ENCODE measurements at regions not wholly inside any gene's neighbourhood (a gene's known extent, or its start where the extent isn't known, plus 50 kb on each side); places are given as distances from the start of the nearest gene placed in this dataset.

DNA sequence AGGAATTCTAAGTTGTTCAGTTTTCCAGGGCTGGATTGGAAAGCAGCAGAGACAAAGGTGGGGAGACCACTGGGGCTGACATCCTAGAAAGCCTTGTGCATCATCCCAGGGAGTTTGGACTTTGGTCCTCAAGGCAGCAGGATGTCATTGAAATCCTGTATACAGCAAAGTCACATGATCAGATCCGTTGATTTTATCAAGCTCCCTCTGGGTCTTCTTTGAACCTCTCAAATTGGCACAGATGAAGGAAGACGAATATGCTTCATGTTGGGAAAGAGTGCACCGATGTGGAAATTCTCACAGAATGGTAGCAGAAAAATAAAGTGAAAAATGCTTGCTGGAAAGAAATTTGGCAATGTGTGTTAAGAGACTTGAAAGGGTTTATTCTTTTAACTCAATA, 149.8 kb upstream of the TMTC4 start:
- no peaks in the 10 kb centered on the region for H3K27me3 ChIP-seq (ENCODE audit: control insufficient read depth, insufficient read depth, low read length)
- CTCF ChIA-PET: no interaction called here
- TF ChIP-seq, protein P1, sequence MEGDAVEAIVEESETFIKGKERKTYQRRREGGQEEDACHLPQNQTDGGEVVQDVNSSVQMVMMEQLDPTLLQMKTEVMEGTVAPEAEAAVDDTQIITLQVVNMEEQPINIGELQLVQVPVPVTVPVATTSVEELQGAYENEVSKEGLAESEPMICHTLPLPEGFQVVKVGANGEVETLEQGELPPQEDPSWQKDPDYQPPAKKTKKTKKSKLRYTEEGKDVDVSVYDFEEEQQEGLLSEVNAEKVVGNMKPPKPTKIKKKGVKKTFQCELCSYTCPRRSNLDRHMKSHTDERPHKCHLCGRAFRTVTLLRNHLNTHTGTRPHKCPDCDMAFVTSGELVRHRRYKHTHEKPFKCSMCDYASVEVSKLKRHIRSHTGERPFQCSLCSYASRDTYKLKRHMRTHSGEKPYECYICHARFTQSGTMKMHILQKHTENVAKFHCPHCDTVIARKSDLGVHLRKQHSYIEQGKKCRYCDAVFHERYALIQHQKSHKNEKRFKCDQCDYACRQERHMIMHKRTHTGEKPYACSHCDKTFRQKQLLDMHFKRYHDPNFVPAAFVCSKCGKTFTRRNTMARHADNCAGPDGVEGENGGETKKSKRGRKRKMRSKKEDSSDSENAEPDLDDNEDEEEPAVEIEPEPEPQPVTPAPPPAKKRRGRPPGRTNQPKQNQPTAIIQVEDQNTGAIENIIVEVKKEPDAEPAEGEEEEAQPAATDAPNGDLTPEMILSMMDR (IDR thresholded peaks at IDR 0.05; ENCODE audit: insufficient read depth, low read depth, low read length): no peak
- POLR2A ChIA-PET: no interaction called here
- H3K36me3 ChIP-seq (ENCODE audit: control insufficient read depth, insufficient read depth, low read length): no peaks in the 10 kb centered on the region
- no peak for DNase-seq (ENCODE audit: low read depth)
- no peak overlapping the region for H3K4me3 ChIP-seq (ENCODE audit: low read depth, low read length)

DNA sequence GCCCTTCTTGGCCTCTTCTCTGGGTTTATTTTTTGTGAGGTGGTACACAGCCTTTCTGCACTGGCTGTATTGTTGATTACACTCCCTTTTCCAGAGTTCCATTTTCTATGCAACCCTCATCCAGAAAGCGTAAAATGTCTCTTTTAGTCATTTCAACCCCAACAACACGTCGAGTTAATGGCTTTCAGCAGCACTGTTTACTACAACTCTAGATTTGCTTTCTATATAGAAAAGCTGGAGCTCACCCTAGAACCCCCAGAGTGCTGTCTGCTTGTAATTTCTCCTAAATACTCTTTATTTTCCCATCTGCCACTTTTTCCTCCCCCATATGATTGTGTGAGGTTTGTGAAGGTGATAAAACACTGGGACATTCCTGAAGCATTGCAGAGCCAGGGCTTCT, 148.9 kb upstream of the TMTC4 start:
- POLR2A ChIA-PET: no interaction called here
- CTCF ChIA-PET: no interaction called here
- TF ChIP-seq, protein P1 (IDR thresholded peaks at IDR 0.05; ENCODE audit: insufficient read depth, low read depth, low read length): no peak
- Histone ChIP-seq H3K27me3 (ENCODE audit: control insufficient read depth, insufficient read depth, low read length) (no peaks in the 10 kb centered on the region), H3K36me3 (ENCODE audit: control insufficient read depth, insufficient read depth, low read length) (no peaks in the 10 kb centered on the region), H3K4me3 (ENCODE audit: low read depth, low read length) (no peak overlapping the region)
- no peak for DNase-seq (ENCODE audit: low read depth)

DNA sequence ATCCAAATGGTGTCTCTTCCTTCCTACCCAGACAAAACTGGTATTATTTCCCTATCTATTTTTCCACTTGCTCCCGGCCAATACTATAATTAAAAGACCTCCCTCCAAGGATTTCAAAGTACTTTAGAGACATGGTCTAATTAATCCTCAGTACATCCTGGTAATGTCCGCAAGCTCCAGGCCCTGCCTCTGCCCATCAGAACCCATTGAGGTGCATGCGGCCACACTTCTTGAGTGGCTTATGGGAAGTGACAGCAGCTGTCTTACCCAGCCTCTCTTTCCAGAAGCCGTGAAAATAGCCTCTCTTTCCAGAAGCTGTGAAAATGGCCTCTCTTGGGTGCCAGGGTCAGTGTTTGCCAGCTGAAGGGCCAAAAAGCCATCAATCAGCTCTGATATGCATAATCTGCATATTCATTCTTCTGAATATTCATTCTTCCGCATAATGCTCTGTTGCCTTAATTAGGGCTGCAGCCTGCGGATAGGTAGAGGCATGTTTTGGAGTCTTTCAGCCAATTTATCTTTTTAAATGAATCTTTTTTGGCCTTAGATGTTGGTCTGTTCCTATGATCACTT, 148.4 kb upstream of the TMTC4 start:
- no peak for DNase-seq (ENCODE audit: low read depth)
- POLR2A ChIA-PET: no interaction called here
- TF ChIP-seq, protein P1 (IDR thresholded peaks at IDR 0.05; ENCODE audit: insufficient read depth, low read depth, low read length): no peak
- Histone ChIP-seq H3K4me3 (ENCODE audit: low read depth, low read length) (no peak overlapping the region), H3K36me3 (ENCODE audit: control insufficient read depth, insufficient read depth, low read length) (no peaks in the 10 kb centered on the region), H3K27me3 (ENCODE audit: control insufficient read depth, insufficient read depth, low read length) (no peaks in the 10 kb centered on the region)
- CTCF ChIA-PET: no interaction called here

DNA sequence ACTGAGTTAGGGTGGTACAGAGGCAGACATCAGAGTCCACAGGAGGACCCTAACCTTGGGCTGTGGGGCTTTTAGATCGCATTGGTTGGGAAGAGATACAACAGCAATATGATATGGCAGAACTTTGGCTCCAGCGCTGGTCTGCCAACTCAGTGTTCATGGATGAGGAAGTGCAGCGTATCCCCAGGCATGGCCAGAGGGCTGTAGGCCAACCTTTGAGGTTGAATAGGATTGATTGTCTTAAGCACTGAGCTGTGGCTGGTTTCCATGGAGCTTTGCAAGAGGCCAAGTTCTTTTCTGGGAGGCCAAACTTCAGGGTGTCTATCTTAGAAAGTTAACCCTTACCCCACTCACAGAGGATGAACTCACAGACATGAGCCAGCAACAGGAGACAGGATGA, 144.1 kb upstream of the TMTC4 start:
- POLR2A ChIA-PET: no interaction called here
- TF ChIP-seq, protein P1 (IDR thresholded peaks at IDR 0.05; ENCODE audit: insufficient read depth, low read depth, low read length): no peak

DNA sequence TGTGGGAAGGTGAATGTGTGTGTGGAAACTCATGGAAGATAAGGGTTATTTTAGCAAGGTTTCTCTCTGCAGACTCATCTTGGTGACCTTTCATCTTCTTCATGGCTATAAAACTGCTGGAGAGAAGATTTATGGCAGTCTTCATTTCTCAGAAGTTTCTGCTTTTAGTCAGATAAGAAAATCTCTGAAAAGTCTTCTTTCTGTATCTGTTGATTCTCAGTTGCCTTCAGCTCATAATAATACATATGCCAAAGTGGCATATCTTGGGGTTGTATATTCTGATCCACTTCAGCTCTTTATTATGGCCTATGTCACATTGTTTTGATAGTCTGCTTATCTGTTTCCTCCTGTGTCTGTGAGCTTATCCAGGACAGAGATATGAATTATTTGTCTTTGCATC, 143.3 kb upstream of the TMTC4 start:
- Histone ChIP-seq H3K36me3 (ENCODE audit: control insufficient read depth, insufficient read depth, low read length) (no peaks in the 10 kb centered on the region), H3K4me3 (ENCODE audit: low read depth, low read length) (no peak overlapping the region), H3K27me3 (ENCODE audit: control insufficient read depth, insufficient read depth, low read length) (no peaks in the 10 kb centered on the region)
- CTCF ChIA-PET: no interaction called here
- no peak for DNase-seq (ENCODE audit: low read depth)
- TF ChIP-seq, protein P1 (IDR thresholded peaks at IDR 0.05; ENCODE audit: insufficient read depth, low read depth, low read length): no peak
- POLR2A ChIA-PET: no interaction called here

More for the DNA sequence above, 144.1 kb upstream of the TMTC4 start:
- DNase-seq (ENCODE audit: low read depth): no peak
- no peaks in the 10 kb centered on the region for H3K36me3 ChIP-seq (ENCODE audit: control insufficient read depth, insufficient read depth, low read length)
- no peaks in the 10 kb centered on the region for H3K27me3 ChIP-seq (ENCODE audit: control insufficient read depth, insufficient read depth, low read length)
- CTCF ChIA-PET: no interaction called here
- H3K4me3 ChIP-seq (ENCODE audit: low read depth, low read length): no peak overlapping the region

Data from BJ (cell line).